Retinal pigment epithelial cell (primary cell): ENCODE measurements at regions not wholly inside any gene's neighbourhood (a gene's known extent, or its start where the extent isn't known, plus 50 kb on each side); places are given as distances from the start of the nearest gene placed in this dataset.
"Not testable (repeated sequence)": the region's sequence is repeated elsewhere in the genome, so short reads cannot be mapped to it uniquely, and the experiment has no call there.

ENCODE experiments used
- DNase-seq: peaks from one replicate; pipeline ENCODE4 v3.0.0-alpha.2; 2010; ENCODE audit warnings: low read depth
- H3K4me3 ChIP-seq: 2 replicates; pipeline ENCODE4 v1.5.1; 2011; ENCODE audit warnings: mild to moderate bottlenecking, low read length, control low read depth, moderate library complexity
- CTCF ChIP-seq: conservative IDR thresholded peaks from 2 replicates; pipeline ENCODE4 v1.5.1; 2011; ENCODE audit warnings: low read depth, low read length, control low read depth, inconsistent platforms

DNA sequence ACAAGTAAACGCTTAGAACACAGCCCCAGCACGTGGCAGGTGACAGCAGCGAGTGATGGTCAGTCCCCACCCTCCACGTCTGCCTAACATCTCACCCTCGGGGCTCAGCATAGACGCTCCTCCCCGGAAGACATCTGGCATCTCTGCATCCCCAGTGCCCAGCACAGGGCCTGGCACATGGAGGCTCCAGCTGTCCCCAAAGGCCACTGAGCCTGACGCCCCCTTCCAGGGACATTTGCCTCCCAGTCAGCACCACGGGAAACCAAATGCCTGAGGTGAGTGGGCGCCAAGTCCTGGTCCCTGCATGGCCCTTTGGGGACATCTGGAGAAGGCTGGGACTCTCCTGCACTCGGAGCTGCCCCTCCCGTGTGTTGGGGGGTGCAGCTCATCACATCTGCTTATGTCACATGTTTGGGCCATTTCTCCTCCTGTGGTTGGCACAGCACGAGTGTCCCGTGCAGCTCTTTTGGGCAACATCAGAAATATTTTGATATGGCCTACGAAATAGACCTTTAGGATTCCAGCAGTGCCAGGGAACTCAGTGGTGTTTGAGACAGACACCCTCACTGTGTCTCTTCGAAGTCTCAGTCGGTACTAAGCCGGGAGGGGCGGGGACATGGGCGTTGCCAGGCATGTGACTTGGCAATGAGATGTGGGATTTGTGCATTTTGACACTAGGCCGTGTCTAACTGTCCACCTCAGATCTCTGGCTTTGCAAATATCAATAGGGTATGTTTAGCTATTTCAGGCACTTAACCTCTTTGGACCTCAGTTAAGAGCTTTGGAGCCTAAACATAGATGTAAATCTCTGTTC is 315.0 kb downstream of the PTPRU start:
- H3K4me3 ChIP-seq: no peak overlapping the region
- DNase-seq: no peak
- no peak for TF ChIP-seq CTCF

DNA sequence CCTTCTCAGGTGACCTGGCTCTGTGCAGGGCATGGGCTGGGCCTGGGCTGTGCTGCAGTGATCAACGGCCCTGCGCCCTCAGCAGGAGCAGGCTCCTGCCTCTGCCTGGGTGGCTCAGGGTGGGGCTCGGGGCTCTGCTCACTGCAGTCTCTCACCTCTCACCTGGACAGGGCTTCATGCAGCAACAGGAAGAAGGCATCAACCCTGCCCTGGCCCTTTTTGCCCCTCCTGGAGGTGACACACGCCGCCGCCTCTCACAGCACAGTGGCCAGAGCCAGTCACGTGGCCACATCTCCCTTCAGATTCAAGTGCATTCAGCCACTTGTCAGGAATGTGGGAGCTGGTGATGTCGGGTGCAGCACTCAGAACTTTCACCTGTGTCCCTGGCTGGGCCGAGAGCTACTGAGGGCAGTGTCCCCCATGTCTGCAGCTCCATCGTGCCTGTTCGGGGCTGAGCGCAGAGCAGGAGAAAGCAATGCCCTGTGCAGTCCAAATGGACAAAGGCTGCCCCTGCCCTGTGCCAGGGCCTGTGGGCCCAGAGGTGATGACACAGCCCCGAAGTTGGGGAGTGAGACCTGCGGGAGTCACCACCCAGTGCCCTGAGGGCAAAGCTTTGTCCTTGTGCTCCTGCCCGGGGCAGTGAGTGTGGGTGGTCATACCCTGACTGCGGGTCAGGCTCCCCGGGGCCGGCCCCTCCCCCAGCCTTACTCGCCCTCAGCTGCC is 314.0 kb downstream of the PTPRU start:
- H3K4me3 ChIP-seq: no peak overlapping the region
- no peak for DNase-seq
- TF ChIP-seq CTCF: no peak

GRCh38 chr1:29549728-29550118 is 313.4 kb downstream of the PTPRU start:
- not testable (repeated sequence) for DNase-seq, H3K4me3 ChIP-seq

DNA sequence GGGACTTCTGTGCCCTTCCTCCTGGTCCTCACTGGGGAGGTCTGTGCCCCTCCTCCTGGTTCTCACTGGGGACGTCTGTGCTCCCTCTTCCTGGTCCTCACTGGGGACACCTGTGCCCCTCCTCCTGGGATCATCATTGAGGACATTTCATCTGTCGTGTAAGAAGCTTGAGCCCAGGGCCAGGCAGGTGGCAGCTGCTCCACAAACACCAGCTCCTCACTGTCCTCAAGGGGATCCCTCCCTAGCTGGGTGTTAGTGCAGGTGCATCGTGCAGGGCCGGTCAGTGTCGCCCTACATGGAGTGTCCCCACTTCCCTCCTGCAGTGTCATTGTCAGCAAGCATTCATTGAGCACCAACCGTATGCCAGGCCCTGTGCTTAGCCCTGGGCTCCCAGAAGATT is 312.7 kb downstream of the PTPRU start:
- no peak overlapping the region for H3K4me3 ChIP-seq
- no peak for DNase-seq

GRCh38 chr1:29548091-29548490 is 311.8 kb downstream of the PTPRU start:
- no peak for DNase-seq
- no peak for TF ChIP-seq CTCF

More for the DNA sequence above, 312.7 kb downstream of the PTPRU start:
- TF ChIP-seq CTCF: no peak

GRCh38 chr1:29547300-29547699 is 311.0 kb downstream of the PTPRU start:
- H3K4me3 ChIP-seq: no peak overlapping the region
- TF ChIP-seq CTCF: no peak
- no peak for DNase-seq

More at GRCh38 chr1:29548091-29548490, 311.8 kb downstream of the PTPRU start:
- no peak overlapping the region for H3K4me3 ChIP-seq

GRCh38 chr1:29546496-29546895 is 310.2 kb downstream of the PTPRU start:
- no peak overlapping the region for H3K4me3 ChIP-seq
- no peak for TF ChIP-seq CTCF
- no peak for DNase-seq
